Lower leg skin (tissue), 3 donors: ENCODE measurements at regions not wholly inside any gene's neighbourhood (a gene's known extent, or its start where the extent isn't known, plus 50 kb on each side); places are given as distances from the start of the nearest gene placed in this dataset.

Source experiments
- CTCF ChIP-seq, 3 donors: fragments of 450-650 bp; IDR thresholded peaks; one replicate each; pipeline ENCODE4 v1.5.1; 2016; ENCODE audit warnings: antibody characterized with exemption in 3 of 3, mild to moderate bottlenecking in 3 of 3, moderate library complexity in 2 of 3
- POLR2A ChIP-seq, 2 donors: fragments of 450-650 bp; IDR thresholded peaks; one replicate each; pipeline ENCODE4 v1.6.1; 2016 to 2017; ENCODE audit warnings: antibody characterized with exemption in 2 of 2, mild to moderate bottlenecking in 1 of 2, moderate library complexity in 1 of 2

GRCh38 chr1:239816081-239816782 is 275.5 kb upstream of the FMN2 start:
- TF ChIP-seq CTCF (IDR thresholded peaks at IDR 0.05) (no peak), POLR2A (IDR thresholded peaks at IDR 0.05) (no peak)
